ENCODE measurements at regions not wholly inside any gene's neighbourhood (a gene's known extent, or its start where the extent isn't known, plus 50 kb on each side); places are given as distances from the start of the nearest gene placed in this dataset.

- CTCF ChIA-PET = no interaction called here
- intact Hi-C loops (cut with micrococcal nuclease) (no loop called here), dilution Hi-C loops (cut with MboI; ENCODE audit: extremely low pct_ligation_motif_present, low sequenced_read_pairs) (no loop called here)
- POLR2A ChIA-PET = no interaction called here
- no peak overlapping the region for H3K27ac ChIP-seq (ENCODE audit: insufficient read depth, low read depth, low read length)
- H3K79me2 ChIP-seq (ENCODE audit: control insufficient read depth, insufficient read depth, low read length) = no peaks in the 10 kb centered on the region
- DNase-seq (ENCODE audit: low read depth, low spot score) (no peak), FAIRE-seq (no peak)
- no peak overlapping the region for H3K4me2 ChIP-seq (ENCODE audit: insufficient read depth, low read length)
- H3K9ac ChIP-seq (replicated peaks; ENCODE audit: extremely low read depth, insufficient read depth, low read length) = no peak overlapping the region
- H3K4me1 ChIP-seq (ENCODE audit: control insufficient read depth, extremely low read depth, insufficient read depth, low read length) = no peaks in the 10 kb centered on the region
- H3K27me3 ChIP-seq (ENCODE audit: control insufficient read depth in 2 of 2, insufficient read depth in 2 of 2, low read length in 2 of 2) = no peaks in the 10 kb centered on the region
- BruUV-seq (replicated peaks) = no TSS peak
- H3K9me3 ChIP-seq (replicated peaks; ENCODE audit: control insufficient read depth, insufficient read depth, low read length) = no peaks in the 10 kb centered on the region
- no peaks in the 10 kb centered on the region for H3K9me1 ChIP-seq (replicated peaks; ENCODE audit: control insufficient read depth, extremely low read depth, insufficient read depth, low read length)
- H2AFZ ChIP-seq (ENCODE audit: low read depth, low read length) = no peak overlapping the region
- no peaks in the 10 kb centered on the region for H4K20me1 ChIP-seq (replicated peaks; ENCODE audit: control insufficient read depth, extremely low read depth, insufficient read depth, low read length)
- no peak overlapping the region for H3K4me3 ChIP-seq (replicated peaks in 1 of 3; ENCODE audit: insufficient read depth in 1 of 3, low read depth in 1 of 3, low read length in 3 of 3)
- TF ChIP-seq, protein P1, sequence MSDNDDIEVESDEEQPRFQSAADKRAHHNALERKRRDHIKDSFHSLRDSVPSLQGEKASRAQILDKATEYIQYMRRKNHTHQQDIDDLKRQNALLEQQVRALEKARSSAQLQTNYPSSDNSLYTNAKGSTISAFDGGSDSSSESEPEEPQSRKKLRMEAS (IDR thresholded peaks at IDR 0.05; ENCODE audit: insufficient read depth, insufficient read length) = no peak
- TF ChIP-seq FOS (IDR thresholded peaks at IDR 0.05; ENCODE audit: borderline replicate concordance, insufficient read depth, low read length) (no peak), EZH2 (IDR thresholded peaks at IDR 0.05; ENCODE audit: borderline replicate concordance, low read depth, low read length, severe bottlenecking) (no peak), POLR2A (IDR thresholded peaks at IDR 0.05; ENCODE audit: low read depth, low read length) (no peak), POLR2AphosphoS5 (IDR thresholded peaks at IDR 0.05; ENCODE audit: insufficient read depth, low read depth, low read length) (no peak), CTCF (IDR thresholded peaks at IDR 0.05; ENCODE audit: extremely low read depth in 1 of 2, insufficient read depth in 1 of 2, low read depth in 1 of 2, low read length in 2 of 2) (no peak), GATA2 (IDR thresholded peaks at IDR 0.05; ENCODE audit: insufficient read depth, insufficient read length, low read depth, low read length) (no peak), MYC (IDR thresholded peaks at IDR 0.05; ENCODE audit: low read depth, low read length) (no peak), JUN (IDR thresholded peaks at IDR 0.05; ENCODE audit: borderline replicate concordance, insufficient read depth, insufficient read length, low read depth) (no peak)
- H3K36me3 ChIP-seq (ENCODE audit: control insufficient read depth in 2 of 2, extremely low read depth in 1 of 2, insufficient read depth in 2 of 2, low read length in 2 of 2) = no peaks in the 10 kb centered on the region
These were observed 638.0 kb downstream of the KCNT2 start for GRCh38 chr1:195970209-195970608.
